Stimulated activated CD4-positive, alpha-beta T cell treated with anti-CD3 and anti-CD28 coated beads, Interleukin-15, amount 100 ng/mL, for 24 hours (primary cell): ENCODE measurements at regions not wholly inside any gene's neighbourhood (a gene's known extent, or its start where the extent isn't known, plus 50 kb on each side); places are given as distances from the start of the nearest gene placed in this dataset.
"Not testable (repeated sequence)": the region's sequence is repeated elsewhere in the genome, so short reads cannot be mapped to it uniquely, and the experiment has no call there.

Source experiments
- DNase-seq: peaks from one replicate; pipeline ENCODE4 v3.0.0-alpha.2; 2020

GRCh38 chr10:55224007-55224781, 423.2 kb upstream of the PCDH15 start:
- no peak for DNase-seq

GRCh38 chr10:55223352-55223751, 422.3 kb upstream of the PCDH15 start:
- DNase-seq: no peak

DNA sequence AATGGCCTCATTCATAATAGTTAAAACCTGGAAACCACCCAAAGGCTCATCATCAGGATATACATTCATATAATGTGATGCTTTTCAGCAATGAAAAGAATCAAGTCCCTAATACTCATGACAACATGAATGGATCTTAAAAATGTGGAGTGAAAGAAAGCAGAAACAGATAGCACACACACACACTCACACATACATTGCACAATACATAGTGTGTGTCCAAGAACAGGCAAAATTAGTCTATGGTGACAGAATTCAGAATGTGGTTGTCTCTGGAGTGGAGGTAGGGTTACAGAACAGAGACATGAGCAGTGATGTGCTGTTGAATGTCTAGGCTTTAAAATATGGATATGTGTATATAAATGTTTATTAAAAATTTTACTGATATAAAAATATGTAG, 419.9 kb upstream of the PCDH15 start:
- DNase-seq: no peak

- DNase-seq: no peak
These were observed 414.7 kb upstream of the PCDH15 start for GRCh38 chr10:55215699-55216098.

DNA sequence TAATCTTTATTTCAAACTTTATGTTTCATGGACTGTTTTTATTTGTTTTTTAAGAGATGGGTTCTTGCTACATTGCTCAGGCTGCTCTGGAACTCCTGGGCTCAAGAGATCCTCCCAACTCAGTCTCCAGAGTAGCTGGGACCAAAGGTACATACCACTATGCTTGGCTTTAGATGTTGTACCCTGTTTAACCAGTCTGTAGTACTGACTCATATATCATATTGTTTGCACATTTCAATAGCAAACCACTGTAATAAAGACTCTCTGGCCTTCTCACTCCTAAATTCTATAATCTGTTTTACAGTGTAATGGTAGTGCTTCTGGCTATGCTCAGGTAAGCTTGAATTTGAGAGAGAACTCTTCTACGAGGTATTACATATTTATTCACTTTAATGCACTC, 413.6 kb upstream of the PCDH15 start:
- DNase-seq: no peak

DNA sequence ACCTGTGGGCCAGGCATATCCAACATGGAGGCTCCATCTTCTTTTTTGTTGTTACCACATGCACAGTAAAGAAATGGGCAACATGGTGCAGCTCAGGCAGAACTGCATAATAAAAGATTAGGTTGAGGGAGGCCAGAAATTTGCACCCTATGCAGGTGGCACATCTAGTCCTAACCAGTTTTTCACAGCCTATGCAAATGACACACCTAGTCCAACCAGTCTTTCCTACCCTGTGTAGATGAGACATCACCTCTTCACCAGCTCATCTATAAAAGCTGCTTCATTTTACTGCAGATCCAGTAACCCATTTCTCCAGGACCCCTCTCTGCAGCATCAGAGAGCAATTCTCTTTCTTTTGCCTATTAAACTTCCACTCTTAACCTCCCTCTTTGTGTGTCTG, 411.0 kb upstream of the PCDH15 start:
- DNase-seq: no peak

GRCh38 chr10:55203874-55204273, 402.8 kb upstream of the PCDH15 start:
- DNase-seq: no peak

GRCh38 chr10:55203319-55203718, 402.3 kb upstream of the PCDH15 start:
- DNase-seq: no peak

DNA sequence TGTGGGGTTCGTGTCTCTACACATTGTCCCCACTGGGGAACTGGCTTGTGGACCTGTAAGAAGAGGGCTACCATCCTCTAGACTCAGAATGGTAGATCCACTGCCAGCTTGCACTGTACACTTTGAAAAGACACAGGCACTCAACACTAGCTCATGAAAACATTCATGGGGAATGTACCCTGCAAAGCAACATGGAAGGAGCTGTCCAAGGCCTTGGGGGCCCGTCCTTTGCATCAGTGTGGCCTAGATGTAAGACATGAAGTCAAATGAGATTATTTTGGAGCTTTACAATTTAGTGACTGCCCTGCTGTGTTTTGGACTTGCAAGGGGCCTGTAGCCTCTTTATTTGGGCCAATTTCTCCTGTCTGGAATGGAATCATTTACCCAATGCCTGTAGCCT, 399.0 kb upstream of the PCDH15 start:
- DNase-seq: no peak

DNA sequence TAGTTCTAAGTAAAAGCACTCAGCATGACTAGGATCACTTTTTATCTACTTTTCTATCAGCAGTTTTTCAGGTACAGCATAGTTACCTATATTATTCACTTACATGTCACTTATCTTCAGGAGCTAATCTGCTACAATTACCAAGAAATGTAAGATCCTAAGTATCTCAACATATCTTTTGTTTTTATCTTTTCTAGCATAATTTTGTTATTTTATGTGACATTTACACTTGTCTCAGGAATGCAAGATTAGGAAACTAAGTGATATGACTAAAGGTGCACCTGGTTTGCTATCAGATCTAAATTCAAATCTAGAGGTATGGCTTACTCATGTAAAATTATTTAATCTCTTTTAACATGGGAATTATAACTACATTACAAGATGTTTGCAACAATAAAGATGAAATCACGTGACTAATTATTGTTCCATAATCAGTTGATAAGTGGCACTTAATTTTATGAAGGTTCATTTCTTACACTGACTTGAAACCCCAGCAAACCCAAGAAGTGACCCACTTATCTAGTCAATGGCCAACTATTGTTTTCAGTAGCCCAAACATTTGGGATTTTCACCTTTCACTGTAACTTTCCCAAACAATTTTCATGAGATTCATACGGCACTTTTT, 390.3 kb upstream of the PCDH15 start:
- DNase-seq: no peak

GRCh38 chr10:55183993-55184392, 383.0 kb upstream of the PCDH15 start:
- DNase-seq: no peak

GRCh38 chr10:55180357-55180756, 379.3 kb upstream of the PCDH15 start:
- DNase-seq: no peak

- no peak for DNase-seq
These were observed 373.4 kb upstream of the PCDH15 start for GRCh38 chr10:55174419-55174818.

DNA sequence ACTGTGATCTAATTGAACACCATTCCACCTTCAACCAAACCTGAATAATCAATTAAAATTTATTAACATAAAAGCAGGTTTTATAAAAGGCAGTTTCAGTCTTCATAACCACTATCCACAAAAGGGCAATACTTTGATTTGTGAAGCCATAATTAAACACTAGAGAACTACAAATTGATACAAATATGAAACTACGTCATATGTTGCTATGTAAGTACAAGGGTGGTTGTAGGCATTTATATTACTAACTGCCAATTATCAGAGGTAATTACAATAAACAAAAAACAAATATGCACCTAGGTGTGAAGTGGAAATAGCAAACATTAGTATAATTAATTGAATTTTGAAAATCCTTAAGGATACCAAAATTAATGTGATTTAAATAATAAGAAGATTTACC, 368.5 kb upstream of the PCDH15 start:
- no peak for DNase-seq

- DNase-seq: no peak
These were observed 367.3 kb upstream of the PCDH15 start for GRCh38 chr10:55168343-55168742.

DNA sequence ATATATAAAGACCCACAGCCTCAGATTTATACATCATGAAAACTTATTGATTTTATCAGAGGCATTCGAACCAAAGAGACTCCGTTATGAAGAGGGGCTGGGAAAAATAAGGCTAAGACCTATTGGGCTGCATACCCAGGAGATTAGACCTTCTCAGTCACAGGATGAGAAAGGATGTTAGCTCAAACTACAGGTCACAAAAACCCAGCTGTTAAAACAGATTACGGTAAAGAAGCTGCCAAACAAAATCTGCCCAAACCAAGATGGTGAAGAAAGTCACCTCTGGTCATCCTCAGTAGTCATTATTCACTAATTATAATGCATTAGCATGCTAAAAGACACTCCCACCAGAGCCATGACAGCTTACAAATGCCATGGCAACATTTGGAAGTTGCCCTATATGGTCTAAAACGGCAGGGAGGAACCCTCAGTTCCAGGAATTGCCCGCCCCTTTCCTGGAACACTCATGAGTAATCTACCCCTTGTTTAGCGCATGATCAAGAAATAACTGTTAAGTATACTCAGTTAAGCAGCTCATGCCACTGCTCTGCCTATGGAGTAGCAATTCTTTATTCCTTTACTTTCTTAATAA, 362.5 kb upstream of the PCDH15 start:
- no peak for DNase-seq

- not testable (repeated sequence) for DNase-seq
These were observed 361.3 kb upstream of the PCDH15 start for GRCh38 chr10:55162321-55162720.

DNA sequence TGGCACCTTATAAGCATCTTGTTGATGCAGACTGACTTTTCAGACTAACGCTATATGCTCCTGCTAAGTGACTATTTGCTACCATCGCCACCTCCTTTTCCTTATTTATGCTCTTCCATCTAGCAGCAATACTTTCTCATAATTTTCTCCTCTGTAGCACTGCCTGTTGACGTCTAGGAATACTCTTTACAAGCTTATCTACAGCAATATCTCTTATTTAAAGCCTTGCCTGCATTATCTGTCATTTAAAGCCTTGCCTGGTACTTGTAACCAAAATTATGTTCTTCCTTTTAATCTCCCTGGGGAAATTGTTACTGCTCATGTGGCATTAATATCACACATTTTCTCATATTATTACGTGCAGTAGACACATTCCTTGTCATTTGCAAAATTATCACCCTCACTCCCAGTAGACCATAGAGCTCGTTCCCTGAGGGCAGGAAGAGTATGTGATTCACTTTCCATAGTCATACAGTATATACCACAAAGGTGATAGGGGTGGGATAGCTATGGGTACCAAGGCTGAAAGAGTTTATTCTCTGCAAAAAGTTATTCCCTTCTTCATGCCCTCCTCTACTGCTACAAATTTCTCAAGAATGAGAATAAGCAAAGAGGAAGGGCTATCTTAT, 359.7 kb upstream of the PCDH15 start:
- DNase-seq: no peak

DNA sequence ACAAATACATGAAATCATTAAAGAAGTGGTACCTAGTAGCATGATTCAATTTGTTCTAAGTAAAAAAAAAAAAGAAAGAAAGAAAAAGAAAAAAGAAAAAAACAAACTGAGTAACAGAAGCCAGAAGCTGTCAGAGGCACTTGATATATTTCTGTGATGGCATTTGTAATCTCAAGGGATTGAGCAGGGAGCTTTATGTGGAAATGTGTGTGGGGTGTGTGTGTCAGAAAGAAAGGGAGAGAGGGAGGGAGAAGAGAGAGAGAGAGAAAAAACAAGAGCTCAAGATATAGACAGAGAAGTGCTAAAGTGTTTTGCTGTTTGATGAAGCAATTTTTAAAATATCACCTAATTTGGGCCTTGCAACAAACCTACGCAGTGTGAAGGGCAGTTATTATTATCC, 357.6 kb upstream of the PCDH15 start:
- DNase-seq: no peak

DNA sequence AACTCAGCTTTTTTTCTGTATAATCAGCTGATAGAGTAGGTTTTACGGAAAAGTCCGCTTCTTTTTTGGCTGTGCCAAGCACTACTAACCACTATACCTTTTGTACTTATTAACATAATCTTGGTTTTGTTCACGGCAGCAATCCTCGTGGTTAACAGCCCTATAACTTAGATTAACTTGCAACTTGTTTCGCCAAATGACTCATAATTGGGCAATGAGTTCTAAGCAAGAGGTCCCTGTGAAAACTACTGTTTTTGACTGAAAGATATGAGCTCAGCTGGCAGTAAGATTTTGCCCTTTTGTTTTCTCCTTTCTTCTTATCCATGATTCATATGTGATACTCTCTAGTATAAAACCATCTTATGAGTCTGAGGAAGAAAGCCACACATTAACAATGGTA, 345.0 kb upstream of the PCDH15 start:
- DNase-seq: no peak

GRCh38 chr10:55144001-55144400, 343.0 kb upstream of the PCDH15 start:
- no peak for DNase-seq

GRCh38 chr10:55141892-55142291, 340.9 kb upstream of the PCDH15 start:
- no peak for DNase-seq

DNA sequence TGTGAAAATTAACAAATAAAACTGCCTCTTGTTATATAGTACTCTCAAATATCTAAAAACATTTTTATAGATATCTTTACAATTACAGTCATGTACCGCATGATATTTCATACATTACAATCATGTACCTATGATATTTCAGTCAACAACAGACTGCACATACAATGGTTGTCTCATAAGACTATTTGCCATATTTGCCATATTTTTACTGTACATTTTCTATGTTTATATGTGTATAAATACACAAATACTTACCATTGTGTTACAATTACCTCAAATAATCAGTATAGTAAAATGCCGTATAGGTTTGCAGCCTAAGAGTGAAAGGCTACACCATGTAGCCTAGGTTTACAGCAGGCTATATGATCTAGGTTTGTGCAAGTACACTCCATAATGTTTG, 336.0 kb upstream of the PCDH15 start:
- DNase-seq: no peak

- no peak for DNase-seq
These were observed 303.7 kb upstream of the PCDH15 start for GRCh38 chr10:55104738-55105137.
